ENCODE measurements at regions not wholly inside any gene's neighbourhood (a gene's known extent, or its start where the extent isn't known, plus 50 kb on each side); places are given as distances from the start of the nearest gene placed in this dataset.

DNA sequence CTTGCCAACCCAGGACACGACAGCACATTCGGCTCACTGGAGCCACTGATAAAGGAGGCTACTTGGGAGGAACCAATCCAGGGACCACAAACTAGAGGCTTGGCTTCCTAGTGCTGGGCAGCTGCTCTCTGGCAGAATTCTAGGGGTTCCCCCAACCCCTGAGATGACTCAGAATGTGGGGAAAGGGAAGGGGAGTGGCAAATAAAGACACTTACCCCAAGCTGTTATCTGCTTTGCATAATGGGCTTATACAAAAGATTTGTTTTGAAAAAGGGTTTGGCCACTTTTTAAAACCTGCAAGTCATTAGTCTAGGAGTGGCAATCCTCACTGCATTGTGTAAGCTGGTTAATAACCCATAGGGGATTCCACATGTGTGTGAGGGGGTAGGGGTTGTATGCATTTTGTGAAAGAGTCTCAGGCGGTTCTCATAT, 64.1 kb upstream of the LMO1 start (continued):
- TF ChIP-seq HNF1B (CRISPR knock-in tag; IDR thresholded peaks at IDR 0.05) (no peak), EEA1 (CRISPR knock-in tag; IDR thresholded peaks at IDR 0.05; ENCODE audit: borderline replicate concordance) (no peak), REL (CRISPR knock-in tag; conservative IDR thresholded peaks at IDR 0.05) (no peak), SPEN (CRISPR knock-in tag; IDR thresholded peaks at IDR 0.05; ENCODE audit: low read depth) (no peak), NFE2L1 (CRISPR knock-in tag; IDR thresholded peaks at IDR 0.05; ENCODE audit: borderline replicate concordance) (no peak), ZSCAN12 (CRISPR knock-in tag; IDR thresholded peaks at IDR 0.05) (no peak), HMGXB3 (CRISPR knock-in tag; IDR thresholded peaks at IDR 0.05; ENCODE audit: borderline replicate concordance) (no peak), GLI4 (CRISPR knock-in tag; IDR thresholded peaks at IDR 0.05; ENCODE audit: borderline replicate concordance) (no peak)
- TF ChIP-seq, protein P1, sequence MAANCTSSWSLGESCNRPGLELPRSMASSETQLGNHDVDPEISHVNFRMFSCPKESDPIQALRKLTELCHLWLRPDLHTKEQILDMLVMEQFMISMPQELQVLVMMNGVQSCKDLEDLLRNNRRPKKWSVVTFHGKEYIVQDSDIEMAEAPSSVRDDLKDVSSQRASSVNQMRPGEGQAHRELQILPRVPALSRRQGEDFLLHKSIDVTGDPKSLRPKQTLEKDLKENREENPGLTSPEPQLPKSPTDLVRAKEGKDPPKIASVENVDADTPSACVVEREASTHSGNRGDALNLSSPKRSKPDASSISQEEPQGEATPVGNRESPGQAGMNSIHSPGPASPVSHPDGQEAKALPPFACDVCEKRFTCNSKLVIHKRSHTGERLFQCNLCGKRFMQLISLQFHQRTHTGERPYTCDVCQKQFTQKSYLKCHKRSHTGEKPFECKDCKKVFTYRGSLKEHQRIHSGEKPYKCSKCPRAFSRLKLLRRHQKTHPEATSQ (CRISPR knock-in tag; IDR thresholded peaks at IDR 0.05; ENCODE audit: borderline replicate concordance): no peak
- TF ChIP-seq, protein P2, sequence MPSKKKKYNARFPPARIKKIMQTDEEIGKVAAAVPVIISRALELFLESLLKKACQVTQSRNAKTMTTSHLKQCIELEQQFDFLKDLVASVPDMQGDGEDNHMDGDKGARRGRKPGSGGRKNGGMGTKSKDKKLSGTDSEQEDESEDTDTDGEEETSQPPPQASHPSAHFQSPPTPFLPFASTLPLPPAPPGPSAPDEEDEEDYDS (CRISPR knock-in tag; IDR thresholded peaks at IDR 0.05): no peak

Measured in HepG2 (cell line).